Stimulated activated CD4-positive, alpha-beta T cell treated with anti-CD3 and anti-CD28 coated beads, Interleukin-2, amount 100 ng/mL, for 48 hours (primary cell): ENCODE measurements at regions not wholly inside any gene's neighbourhood (a gene's known extent, or its start where the extent isn't known, plus 50 kb on each side); places are given as distances from the start of the nearest gene placed in this dataset.

Experiments used
- DNase-seq, 2 donors: peaks; one replicate each; pipeline ENCODE4 v3.0.0-alpha.2; 2020

DNA sequence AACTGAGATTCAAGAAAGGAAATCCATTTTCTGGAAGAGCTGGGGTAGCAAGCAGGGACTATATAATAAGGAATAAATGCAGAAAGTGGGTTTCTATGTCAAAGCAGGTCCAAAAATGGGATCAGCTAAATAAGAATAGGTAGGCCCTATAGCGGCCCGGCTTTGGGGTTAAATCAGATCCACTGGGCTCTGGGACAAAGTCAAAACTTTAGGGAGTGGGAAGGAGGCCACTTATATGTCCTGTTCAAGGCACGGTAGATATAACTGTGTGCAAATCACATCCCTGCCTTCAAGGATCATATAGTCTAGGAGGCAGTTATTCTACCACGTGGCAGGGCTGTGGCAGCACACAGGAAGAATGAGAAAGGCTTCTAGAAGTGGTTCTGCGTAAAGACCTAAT, 191.4 kb upstream of the CDYL start:
- no peak for DNase-seq

DNA sequence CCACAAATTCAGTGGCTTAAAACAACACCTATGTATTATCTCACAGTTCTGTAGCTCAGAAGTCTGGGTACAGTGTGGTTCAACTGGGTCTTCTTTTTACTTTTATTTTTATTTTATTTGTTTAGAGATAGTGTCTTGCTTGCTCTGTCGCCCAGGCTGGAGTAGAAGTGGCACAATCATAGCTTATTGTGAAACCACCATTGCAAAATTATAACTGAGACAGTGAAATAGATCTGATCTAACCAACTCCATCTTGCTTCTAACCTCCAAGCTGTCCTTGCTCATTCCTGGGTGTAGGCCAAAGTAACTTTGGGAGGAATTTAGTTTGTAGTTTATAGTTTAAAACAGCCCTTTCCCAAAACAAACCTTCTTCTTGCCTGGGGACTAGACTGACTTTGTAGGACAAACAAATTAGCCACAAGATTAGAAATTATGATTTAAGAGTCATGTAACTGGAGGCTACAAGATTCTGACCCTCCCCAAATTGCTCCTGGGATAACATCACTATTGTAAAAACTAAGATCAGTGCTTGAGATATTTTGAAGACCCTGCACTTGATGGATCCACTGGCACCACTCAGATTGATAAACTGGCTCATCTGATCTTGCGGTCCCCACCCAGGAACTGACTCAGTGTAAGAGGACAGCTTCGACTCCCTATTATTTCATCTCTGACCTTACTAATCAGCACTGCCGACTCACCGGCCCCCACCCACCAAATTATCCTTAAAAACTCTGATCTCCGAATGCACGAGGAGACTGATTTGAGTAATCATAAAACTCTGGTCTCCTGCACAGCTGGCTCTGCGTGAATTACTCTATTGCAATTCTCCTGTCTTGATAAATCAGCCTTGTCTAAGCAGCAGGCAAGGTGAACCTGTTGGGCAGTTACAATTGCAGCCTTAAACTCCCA, 193.4 kb upstream of the CDYL start:
- DNase-seq, result no peak

DNA sequence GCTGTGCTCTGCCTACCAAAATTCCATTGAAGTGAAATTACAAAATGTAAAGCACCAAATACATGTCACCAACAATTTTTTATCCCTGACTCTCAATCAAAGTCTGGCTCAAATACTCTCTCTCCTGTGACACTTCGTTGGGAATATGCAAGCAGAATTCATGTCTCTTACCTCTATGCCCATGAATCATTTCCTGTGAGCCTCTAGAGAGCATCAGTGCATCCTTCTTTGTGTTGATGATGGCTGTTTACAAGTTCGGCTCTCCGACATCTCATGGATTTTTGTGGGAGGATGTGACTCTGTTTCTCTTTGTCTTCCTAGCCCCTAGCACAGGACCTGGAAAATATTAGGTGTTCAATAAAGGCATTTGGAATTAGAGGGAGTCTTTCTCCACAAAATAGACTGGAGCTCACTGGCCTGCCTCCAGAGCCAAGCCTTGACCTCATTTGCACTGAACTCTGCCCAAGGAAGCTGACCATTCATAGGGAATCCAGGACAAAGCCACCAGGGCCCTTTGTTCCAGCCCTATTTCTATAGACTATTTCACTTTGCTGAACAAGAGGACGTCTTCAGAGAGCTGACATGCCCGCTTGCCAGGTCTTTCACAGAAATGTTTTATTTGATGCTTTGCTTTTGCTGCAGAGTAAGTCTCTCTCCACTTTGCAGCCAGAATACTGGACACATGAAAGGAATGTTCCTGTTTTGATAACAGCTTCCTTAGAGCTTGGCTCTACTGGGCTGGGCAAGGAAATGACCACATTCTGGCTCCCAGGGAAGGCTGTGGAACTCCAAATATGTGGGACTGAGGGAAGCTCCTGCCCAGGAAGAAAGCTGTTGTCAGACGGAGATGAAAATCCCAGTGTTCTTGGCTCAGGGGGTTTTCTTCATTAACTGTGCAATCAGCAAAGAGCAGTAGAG, 194.5 kb upstream of the CDYL start:
- no peak for DNase-seq

DNA sequence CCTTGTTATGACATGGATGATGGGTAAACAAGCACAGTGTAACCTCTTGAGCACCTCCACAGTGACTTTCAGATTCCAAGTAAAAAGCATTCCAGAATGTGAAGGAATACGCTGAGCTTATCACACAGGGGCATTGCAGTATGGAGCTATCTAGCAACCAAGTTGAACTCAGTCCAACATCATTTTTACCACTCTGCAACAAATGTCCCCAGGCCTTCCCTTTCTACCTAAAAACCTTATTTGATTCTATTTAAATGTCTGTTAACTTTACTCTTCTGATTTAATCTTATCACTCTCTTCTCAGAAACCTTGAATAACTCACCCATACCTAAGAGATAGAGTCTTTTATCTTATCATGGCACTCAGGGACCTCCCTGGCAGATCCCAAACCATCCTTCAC, 195.8 kb upstream of the CDYL start:
- no peak for DNase-seq

DNA sequence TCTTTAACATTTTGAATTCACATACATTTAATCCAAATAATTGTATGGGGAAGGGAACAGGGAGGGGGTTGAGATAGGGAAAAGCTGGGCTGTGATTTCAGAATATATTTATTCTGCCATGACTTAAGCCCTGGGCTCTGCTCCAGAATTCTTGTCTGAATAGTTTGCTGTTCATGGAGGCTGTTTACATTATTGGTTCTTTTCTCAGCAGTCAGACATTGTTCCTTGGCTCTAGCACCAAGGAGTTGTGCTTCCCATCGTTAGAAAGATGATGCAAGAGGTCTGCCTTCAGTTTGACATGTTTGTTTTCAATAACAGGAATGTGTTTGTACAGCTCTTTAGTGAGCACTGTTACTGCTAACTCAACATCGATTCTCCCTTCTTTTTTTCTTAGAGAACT, 198.8 kb upstream of the CDYL start:
- no peak for DNase-seq

DNA sequence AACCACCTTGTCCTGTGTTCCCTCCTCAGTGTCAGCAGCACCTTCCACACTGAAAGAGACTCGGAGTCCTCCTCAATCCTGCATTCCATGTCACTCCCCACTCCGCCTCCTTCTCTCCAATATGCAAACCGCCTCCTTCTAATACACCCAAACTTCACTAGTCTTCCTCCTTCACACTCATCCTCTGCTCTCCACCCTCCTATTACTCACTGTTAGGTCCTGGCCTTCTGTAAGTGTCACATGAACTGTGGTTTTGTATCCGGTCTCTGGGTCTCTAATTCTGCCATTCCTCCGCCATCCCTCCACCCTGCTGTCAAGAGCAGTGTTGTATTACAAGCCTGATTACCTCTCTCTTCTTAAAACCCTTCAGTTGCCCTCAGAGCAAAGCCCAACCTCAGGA, 200.5 kb upstream of the CDYL start:
- DNase-seq, result no peak

DNA sequence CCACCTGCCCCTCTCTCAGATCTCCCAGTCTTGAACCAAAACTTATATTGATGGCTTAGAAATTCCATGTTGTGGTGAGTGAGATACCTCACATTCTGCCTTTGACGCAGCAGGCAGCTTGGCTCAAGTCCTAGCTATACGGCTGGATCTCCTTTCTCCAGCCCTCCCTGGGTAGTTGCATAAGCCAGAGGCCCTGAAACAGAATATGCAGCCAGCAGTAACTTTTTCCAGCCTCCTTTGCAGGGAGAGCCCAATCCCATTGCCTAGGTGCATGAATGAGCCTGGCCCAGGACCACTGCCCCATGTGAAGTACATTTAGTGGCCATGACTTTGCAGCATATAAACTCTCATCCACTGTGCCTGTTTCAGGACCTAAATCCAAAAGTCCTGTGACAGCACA, 202.2 kb upstream of the CDYL start:
- no peak for DNase-seq

DNA sequence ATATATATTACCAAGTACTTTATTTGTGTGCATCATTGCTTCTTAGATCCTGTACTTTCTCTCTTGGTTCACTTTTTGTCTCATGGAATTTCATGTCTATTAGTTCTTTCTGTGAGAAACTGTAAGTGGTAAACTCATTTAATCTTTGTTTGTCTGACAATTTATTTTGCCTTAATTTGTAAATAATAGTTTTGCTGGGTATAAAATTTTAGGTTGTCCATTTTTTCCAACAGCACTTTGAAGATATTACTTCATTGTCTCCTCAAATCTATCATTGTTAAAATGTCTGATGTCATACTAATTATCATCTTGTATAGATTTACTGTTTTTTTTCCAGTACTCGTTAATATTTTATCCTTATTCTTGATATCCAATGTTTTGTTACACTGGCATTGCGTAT, 205.2 kb upstream of the CDYL start:
- DNase-seq, result no peak

DNA sequence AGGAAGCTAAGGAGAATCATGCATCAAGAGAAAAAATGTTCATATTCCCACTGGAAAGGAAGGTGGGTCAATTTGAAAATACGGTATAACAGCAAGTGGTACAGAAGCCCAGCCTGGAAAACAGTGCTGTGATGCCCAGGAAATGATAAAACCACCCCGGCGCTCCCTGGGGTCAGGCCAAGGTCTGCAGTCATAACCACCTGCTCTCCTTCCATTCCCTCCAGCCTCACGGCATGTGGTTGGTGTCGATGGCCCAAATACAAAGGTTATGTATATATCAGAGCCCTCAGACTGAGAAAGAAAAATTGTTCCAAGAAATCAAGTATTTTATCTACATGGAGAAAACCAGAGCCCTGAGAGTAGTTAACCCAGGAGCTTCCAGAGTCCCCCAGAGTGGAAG, 208.1 kb upstream of the CDYL start:
- DNase-seq, result no peak

DNA sequence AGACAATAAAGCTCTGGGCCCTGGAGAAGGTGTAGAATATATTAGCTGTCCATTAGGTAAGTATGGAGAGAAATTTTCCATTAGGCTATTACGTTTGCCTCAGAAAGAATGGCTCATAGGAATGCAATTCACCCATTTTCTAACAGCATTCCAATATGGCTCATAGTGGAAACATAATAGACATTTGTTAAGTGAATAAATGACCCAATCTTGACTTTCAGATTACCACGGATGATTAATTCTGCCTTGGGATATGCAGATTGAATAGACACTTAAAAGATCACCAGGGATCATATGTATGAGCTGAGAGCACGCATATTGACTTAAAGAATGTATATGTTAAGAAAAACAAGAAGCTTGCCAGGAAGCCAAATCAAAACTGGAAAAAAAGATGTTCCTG, 209.1 kb upstream of the CDYL start:
- no peak for DNase-seq

DNA sequence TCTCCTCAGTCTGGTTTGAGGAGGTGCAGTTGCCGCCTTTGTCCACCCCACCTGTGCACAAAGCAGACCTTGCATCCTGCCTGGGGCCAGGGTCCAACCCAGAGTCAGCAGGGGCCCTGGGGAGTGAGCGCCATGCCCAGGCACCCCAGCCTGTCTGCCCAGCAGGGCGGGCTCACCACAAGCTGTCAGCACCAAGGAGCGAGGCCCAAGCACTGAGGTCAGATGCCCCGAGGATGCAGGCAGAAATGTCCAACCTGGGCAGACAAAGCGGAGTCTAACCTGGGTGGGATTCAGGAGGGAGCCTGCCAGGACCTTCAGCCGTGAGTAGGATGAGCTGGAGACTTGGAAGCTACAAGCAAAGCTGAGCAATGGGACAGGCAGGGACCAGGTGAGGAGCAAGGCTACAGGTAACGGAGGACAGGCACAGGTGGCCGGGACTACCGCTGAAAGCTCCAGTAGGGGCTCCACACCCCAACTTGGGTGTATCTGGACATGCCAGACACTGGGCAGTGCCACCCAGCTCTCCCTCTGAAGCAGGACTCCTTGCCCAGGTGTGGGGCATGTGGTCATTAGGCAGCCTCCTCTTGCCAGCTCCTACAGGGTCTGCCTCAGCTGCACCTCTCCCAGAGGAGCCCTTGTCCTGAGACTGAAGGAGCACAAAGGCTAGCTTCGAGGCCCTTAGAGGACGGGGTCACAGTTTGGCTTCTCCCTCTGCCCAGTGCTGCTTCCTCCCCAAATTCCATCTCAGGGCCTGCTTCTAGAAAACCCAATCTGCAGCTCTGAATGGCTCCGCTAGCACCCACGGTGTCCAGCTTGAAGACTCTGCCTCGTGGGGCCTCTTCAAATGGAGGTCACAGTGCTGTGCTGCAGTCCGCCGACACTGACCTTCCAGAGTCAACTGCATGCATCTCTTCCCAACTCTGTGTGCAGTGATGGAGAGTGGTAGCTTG, 210.6 kb upstream of the CDYL start:
- no peak for DNase-seq

DNA sequence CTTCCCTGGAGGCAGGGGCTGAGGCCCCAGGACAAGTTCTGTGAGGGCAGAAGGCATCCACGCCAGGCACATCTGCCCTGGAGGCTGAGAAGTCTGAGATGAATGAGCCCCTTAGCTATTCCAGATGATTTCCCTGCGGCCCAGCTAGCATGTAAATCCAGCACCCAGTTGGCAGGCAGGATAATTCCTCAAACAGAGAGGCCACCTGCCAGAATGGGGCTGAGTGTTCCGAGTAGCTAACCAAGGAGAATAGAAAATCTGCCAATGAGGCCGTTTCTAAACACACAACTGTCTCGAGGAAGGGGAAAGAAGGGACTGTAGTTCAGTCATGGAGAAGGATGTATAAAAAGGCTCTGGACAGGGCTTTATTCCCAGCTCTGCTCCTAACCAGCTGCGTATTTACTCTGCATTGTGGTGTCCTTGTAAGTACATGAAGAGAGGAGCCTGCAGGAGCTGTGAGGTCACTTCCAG, 211.4 kb upstream of the CDYL start:
- DNase-seq, result no peak

DNA sequence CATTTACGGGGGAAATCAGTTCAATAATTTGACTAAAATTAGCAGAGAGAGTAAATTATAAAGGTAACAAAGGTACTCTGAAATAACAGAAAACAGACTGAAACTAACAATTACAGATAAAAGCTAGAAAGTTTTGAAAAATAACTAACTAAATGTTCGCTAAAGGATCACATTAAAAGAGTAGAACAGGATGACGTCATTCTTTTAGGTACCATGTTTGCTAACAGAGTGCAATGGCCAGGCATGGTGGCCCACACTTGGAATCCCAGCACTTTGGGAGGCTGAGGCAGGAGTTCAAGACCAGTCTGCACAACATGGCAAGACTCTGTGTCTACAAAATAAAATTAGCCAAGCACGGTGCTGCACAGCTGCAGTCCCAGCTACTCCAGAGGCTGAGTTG, 212.3 kb upstream of the CDYL start:
- no peak for DNase-seq

DNA sequence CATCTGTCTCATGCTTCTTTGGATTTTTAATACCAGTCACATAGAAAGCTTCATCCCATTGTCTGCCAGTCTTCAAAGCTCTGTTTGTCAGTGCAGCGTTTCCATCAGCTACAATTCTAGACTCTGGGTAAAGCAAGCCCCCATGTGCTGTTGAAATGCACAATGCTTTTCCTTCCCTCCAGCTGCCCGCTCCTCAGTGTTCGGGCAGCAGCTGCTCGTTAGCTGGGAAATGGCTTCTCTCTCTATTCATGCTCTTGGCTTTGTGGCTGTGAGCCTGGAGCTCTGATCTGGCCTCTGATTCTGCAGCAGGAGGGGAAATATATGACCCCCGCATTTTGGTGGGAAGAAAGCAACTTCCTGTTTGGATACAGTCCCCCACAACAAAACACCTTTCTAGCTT, 213.0 kb upstream of the CDYL start:
- DNase-seq, result no peak

DNA sequence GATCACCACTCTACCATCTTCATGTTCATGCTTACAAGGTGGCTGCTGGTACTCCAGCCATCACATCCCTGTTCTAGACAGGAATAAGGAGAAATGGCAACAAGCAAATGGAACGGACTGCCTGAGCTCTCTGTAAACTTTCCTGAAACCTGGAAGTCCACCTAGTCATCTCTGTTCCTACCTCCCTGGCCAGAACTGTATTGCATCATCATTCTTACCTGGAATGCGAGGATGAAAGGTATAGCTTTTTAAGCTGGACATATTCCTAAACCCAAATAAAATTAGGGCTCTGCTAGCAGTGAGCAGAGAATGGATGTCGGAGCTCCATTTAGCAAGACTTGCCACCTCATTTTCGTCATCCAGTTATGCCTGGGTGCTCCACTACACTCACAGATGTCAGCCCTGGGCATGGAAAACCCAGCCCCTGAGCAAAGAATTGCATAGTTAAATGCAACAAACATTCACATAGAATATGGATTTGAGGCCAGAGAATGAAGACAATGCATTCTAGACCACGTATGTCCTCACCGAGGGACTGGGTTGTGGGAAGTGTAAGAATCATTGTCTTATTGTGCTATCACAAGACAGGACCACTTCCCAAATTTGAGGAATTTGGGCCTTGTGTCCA, 214.3 kb upstream of the CDYL start:
- DNase-seq, result no peak

DNA sequence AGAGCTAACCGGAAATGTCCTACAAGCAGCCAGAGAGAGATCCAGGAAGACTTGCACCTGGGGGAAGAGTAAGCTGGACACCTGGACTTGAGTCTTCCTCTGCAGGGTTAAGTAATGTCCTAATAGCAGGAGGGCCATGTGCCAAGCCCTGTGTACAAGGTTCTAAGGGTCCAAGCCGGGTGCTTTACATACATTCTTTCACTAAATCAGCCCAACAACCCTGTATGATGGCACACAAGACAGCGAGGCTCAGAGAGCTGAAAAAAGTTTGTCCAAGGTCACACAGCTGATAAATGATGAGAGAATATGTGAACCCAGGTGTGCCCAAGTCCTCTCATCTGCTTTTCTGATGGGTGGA, 215.1 kb upstream of the CDYL start:
- DNase-seq, result no peak

DNA sequence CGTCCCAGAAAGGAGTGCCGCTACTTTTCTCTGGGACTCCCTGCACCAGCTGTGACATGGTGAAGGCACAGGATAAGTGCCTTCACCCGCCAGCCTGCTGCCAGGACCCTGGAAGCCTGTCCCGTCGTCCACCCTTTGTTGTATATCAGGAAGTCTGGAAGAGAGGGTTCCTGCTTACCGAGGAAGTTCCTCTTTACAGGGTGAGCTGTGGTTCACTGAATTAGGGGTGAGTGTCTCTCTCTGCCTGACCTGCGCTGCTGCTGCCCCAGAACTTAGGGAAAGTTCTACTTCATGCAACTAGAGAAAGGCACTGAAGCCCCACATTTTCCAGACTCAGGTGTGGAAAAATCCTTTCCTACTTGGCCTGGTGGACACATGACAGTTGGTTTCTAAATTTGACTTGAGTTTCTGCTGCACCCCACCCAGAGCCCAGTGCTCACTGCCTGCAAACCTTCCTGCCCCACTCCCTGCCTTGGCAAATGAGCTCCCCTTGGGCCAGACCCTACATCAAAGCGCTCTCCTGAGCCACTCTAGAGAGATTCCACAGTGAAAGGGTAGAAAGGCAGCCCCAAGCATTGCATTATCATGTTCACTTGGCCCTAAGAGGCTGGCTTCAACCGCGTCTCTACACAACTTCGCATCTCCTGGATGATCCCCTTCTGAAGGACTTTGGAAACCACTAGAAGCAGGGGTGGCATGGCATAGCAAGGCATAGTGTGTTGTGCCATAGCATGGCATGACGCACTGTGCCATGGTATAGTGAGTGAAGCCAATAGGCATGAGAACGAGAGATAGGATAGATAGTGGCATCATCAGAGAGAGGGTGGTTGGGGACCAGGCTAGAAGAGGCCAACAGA, 215.8 kb upstream of the CDYL start:
- no peak for DNase-seq

DNA sequence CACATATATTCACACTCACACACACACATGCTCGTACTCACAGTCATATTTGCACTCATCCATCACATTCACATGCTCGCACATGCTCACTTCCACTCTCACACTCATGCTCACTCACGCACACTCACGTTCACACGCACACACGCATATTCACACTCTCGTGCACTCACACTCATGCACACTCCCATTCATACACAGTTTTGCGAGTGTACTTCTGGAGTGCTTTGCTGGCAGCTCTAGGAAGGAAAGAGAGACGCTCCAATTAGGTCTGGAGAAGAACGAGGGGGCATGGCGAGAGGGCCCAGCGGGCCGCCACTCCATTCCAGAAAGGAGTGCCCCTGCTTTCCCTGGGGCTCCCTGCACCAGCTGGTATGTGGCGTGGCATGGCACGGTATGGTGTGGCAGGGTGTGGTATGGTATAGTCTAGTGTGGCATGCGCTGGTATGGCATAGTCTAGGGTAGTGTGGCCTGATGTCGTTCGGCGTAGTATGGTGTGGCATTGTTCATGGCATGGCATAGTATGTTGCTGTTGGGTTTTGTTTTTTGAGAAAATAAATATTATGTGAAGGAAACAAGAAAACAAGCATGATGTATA, 216.8 kb upstream of the CDYL start:
- no peak for DNase-seq

DNA sequence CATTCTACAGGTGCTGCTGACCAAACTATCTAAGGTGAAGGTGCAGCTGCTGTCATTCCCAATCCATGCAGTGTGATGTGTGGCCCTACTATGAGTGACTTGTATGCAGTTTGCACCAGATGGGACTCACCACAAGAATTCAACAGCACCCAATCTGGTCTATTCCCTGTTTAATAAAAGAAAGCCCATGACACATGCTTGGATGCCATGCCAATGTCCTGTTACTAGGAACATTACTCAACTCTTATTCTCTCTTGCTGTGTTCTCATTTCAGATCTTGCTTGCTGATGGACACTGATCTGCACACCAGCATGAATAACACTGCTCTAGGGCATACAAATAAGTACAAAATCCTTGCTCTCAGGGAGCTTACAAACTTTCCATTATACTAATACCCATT, 221.6 kb upstream of the CDYL start:
- no peak for DNase-seq

DNA sequence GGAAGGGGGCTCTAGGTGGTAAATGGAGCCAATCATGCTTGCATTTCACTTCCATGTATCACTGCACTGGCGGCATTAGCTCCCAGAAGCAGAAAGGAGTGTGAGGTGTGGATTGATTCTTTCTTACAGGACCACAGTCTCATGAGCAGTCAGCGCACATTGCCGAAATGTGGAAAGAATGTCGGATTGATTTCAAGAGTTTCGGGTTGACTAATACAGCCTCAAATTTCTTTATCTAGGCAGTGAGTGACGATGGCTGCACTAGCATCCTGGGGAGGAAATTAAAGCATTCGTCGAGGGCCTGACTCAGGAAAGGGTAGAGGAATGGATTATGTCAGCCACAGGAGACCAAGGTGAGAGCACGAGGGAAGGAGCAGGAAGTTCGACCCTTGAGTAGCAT, 222.8 kb upstream of the CDYL start:
- DNase-seq, result no peak

DNA sequence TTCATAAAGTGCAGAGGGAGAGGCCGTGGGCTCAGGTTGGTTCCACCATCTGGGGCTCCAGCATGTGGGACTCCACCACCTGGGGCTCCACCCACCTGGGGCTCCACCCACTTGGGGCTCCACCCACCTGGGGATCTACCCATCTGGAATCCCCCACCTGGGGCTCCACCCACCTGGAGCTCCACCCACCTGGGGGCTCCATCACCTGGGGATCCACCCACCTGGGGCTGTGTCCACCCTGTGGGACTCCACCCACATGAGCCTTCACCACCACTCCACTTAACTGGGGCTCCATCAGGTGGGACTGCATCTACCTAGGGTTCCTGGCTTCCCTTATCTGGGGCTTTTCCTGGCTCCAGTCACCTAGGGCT, 226.0 kb upstream of the CDYL start:
- no peak for DNase-seq
